ENCODE measurements at regions not wholly inside any gene's neighbourhood (a gene's known extent, or its start where the extent isn't known, plus 50 kb on each side); places are given as distances from the start of the nearest gene placed in this dataset.

- TF ChIP-seq POLR2A (IDR thresholded peaks at IDR 0.05; ENCODE audit: low read depth, low read length) (no peak), TAF1 (IDR thresholded peaks at IDR 0.05; ENCODE audit: borderline replicate concordance, low read depth, low read length) (no peak)
Measured at GRCh38 chr16:25635454-25635853, 56.3 kb upstream of the HS3ST4 start.
